ENCODE measurements at regions not wholly inside any gene's neighbourhood (a gene's known extent, or its start where the extent isn't known, plus 50 kb on each side); places are given as distances from the start of the nearest gene placed in this dataset.

GRCh38 chr14:81681541-81681940 is 147.9 kb upstream of the SEL1L start:
- H3K4me3 ChIP-seq (ENCODE audit: low read length) = no peak overlapping the region
- DNase-seq (ENCODE audit: low read depth) = no peak
- TF ChIP-seq CTCF (conservative IDR thresholded peaks at IDR 0.05; ENCODE audit: low read length) = no peak

GRCh38 chr14:81682134-81682533 is 148.5 kb upstream of the SEL1L start:
- no peak for TF ChIP-seq CTCF (conservative IDR thresholded peaks at IDR 0.05; ENCODE audit: low read length)
- H3K4me3 ChIP-seq (ENCODE audit: low read length) = no peak overlapping the region
- no peak for DNase-seq (ENCODE audit: low read depth)

- TF ChIP-seq CTCF (conservative IDR thresholded peaks at IDR 0.05; ENCODE audit: low read length) = no peak
- no peak for DNase-seq (ENCODE audit: low read depth)
These were observed 149.0 kb upstream of the SEL1L start for GRCh38 chr14:81682701-81683100.

GRCh38 chr14:81684696-81685095 is 151.0 kb upstream of the SEL1L start:
- no peak for DNase-seq (ENCODE audit: low read depth)
- H3K4me3 ChIP-seq (ENCODE audit: low read length) = no peak overlapping the region
- TF ChIP-seq CTCF (conservative IDR thresholded peaks at IDR 0.05; ENCODE audit: low read length) = no peak

More at GRCh38 chr14:81682701-81683100, 149.0 kb upstream of the SEL1L start:
- H3K4me3 ChIP-seq (ENCODE audit: low read length) = no peak overlapping the region

- H3K4me3 ChIP-seq (ENCODE audit: low read length) = no peak overlapping the region
- no peak for DNase-seq (ENCODE audit: low read depth)
- TF ChIP-seq CTCF (conservative IDR thresholded peaks at IDR 0.05; ENCODE audit: low read length) = no peak
These were observed 152.9 kb upstream of the SEL1L start for GRCh38 chr14:81686512-81686911.

GRCh38 chr14:81691931-81692330 is 158.3 kb upstream of the SEL1L start:
- TF ChIP-seq CTCF (conservative IDR thresholded peaks at IDR 0.05; ENCODE audit: low read length) = no peak
- H3K4me3 ChIP-seq (ENCODE audit: low read length) = no peak overlapping the region
- DNase-seq (ENCODE audit: low read depth) = no peak

- DNase-seq (ENCODE audit: low read depth) = no peak
- H3K4me3 ChIP-seq (ENCODE audit: low read length) = no peak overlapping the region
- TF ChIP-seq CTCF (conservative IDR thresholded peaks at IDR 0.05; ENCODE audit: low read length) = no peak
These were observed 160.8 kb upstream of the SEL1L start for GRCh38 chr14:81694419-81694818.
